Prostate gland (tissue), 2 donors: ENCODE measurements at regions not wholly inside any gene's neighbourhood (a gene's known extent, or its start where the extent isn't known, plus 50 kb on each side); places are given as distances from the start of the nearest gene placed in this dataset.

Source experiments
- POLR2A ChIP-seq: fragments of 450-650 bp; IDR thresholded peaks from one replicate; pipeline ENCODE4 v1.6.1; 2016; ENCODE audit warnings: antibody characterized with exemption, mild to moderate bottlenecking
- POLR2AphosphoS5 ChIP-seq: sonication (generic); formaldehyde crosslinking; IDR thresholded peaks from one replicate; pipeline ENCODE4 v1.6.1; 2017; ENCODE audit warnings: antibody characterized with exemption
- TF ChIP-seq, protein P1 (sequence below), 4 experiments: fragments of 200-600 bp in 2 of 4; fragments of 450-650 bp in 2 of 4; sonication (generic) in 2 of 4; IDR thresholded peaks; 1 replicate in 3 of 4; 2 replicates in 1 of 4; pipeline ENCODE4 v1.5.1; 2016 to 2019; ENCODE audit warnings: antibody characterized with exemption in 4 of 4, mild to moderate bottlenecking in 2 of 4, moderate library complexity in 2 of 4

DNA sequence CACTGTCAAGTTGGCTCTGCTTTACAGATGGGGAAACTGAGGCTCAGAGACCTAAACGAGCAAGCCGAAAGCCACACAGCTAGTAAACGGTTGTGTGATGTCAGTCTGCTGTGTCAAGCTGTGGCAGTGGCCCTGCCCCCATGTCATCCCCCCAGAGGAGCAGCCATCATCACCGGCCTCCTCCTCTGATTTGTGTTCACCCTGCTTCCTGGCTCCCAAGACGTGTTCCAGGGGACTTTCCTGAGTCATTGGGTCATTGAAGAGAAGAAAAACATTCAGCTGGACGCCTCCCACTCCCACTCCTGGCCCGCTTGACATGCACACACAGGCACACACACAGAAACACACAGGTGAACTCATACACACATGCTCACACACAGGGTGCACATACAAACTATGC lies 54.0 kb upstream of the CIBAR2 start:
- TF ChIP-seq, protein P1, sequence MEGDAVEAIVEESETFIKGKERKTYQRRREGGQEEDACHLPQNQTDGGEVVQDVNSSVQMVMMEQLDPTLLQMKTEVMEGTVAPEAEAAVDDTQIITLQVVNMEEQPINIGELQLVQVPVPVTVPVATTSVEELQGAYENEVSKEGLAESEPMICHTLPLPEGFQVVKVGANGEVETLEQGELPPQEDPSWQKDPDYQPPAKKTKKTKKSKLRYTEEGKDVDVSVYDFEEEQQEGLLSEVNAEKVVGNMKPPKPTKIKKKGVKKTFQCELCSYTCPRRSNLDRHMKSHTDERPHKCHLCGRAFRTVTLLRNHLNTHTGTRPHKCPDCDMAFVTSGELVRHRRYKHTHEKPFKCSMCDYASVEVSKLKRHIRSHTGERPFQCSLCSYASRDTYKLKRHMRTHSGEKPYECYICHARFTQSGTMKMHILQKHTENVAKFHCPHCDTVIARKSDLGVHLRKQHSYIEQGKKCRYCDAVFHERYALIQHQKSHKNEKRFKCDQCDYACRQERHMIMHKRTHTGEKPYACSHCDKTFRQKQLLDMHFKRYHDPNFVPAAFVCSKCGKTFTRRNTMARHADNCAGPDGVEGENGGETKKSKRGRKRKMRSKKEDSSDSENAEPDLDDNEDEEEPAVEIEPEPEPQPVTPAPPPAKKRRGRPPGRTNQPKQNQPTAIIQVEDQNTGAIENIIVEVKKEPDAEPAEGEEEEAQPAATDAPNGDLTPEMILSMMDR (IDR thresholded peaks at IDR 0.05), result no peak
- TF ChIP-seq POLR2A (no peak), POLR2AphosphoS5 (no peak)
